ENCODE measurements at regions not wholly inside any gene's neighbourhood (a gene's known extent, or its start where the extent isn't known, plus 50 kb on each side); places are given as distances from the start of the nearest gene placed in this dataset.

- H3K27me3 Mint-ChIP-seq (ENCODE audit: unreplicated experiment) = peaks cover under 1% of the 10 kb centered on the region
- no peaks in the 10 kb centered on the region for H3K36me3 Mint-ChIP-seq (ENCODE audit: low read depth, unreplicated experiment)
- DNase-seq (ENCODE audit: low spot score) = no peak
- H3K4me1 Mint-ChIP-seq (ENCODE audit: unreplicated experiment) = peaks cover under 1% of the 10 kb centered on the region
- no peak overlapping the region for H3K27ac Mint-ChIP-seq (ENCODE audit: unreplicated experiment)
- no peak overlapping the region for H3K4me3 Mint-ChIP-seq (ENCODE audit: unreplicated experiment)
- H3K9me3 Mint-ChIP-seq (ENCODE audit: unreplicated experiment) = peaks cover 4% of the 10 kb centered on the region
- no peak for TF ChIP-seq CTCF (IDR thresholded peaks at IDR 0.05; ENCODE audit: unreplicated experiment)
Measured at GRCh38 chr2:106719222-106719621, 166.7 kb downstream of the ST6GAL2 start.

DNA sequence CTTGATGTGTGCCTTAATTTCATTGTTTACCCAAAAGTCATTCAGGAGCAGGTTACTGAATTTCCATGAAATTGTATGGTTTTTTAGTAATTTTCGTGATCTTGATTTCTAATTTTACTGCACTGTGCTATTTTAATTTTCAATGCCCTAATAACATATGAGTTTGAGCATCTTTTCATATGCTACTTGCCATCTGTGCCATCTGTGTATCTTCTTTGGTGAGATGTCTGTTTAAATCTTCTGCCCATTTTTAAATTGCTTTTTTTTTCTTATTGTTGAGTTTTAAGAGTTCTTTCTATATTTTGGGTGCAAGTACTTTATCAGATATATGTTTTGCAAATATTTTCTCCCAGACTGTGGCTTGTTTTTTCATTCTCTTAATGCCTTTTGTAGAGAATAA, 165.9 kb downstream of the ST6GAL2 start:
- H3K9me3 Mint-ChIP-seq (ENCODE audit: unreplicated experiment) = no peaks in the 10 kb centered on the region
- no peak overlapping the region for H3K4me3 Mint-ChIP-seq (ENCODE audit: unreplicated experiment)
- no peak overlapping the region for H3K27ac Mint-ChIP-seq (ENCODE audit: unreplicated experiment)
- no peaks in the 10 kb centered on the region for H3K36me3 Mint-ChIP-seq (ENCODE audit: low read depth, unreplicated experiment)
- H3K27me3 Mint-ChIP-seq (ENCODE audit: unreplicated experiment) = peaks cover 2% of the 10 kb centered on the region
- no peak for TF ChIP-seq CTCF (IDR thresholded peaks at IDR 0.05; ENCODE audit: unreplicated experiment)
- DNase-seq (ENCODE audit: low spot score) = no peak
- H3K4me1 Mint-ChIP-seq (ENCODE audit: unreplicated experiment) = peaks cover 4% of the 10 kb centered on the region

DNA sequence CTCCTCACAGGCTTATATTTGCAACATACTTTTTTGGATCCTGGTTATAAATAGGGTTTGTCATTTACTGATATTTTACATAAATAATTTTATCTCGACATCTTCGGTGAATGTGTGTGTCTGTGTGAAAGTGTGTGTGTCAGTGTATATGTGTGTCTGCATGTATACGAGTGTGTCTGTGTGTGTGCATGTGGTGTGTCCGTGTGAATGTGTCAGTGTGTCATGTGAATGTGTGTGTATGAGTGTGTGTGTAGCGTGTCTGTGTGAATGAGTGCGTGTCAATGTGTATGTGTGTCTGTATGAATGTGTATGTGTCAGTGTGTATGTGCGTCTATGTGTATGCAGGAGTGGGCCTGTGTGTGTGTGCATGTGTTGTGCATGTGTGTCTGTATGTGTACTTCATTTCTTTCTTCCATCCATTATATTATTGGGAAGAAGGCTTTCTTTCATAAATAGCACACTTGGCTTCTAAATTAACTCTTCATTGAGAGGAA, 161.6 kb downstream of the ST6GAL2 start:
- no peaks in the 10 kb centered on the region for H3K36me3 Mint-ChIP-seq (ENCODE audit: low read depth, unreplicated experiment)
- H3K4me3 Mint-ChIP-seq (ENCODE audit: unreplicated experiment) = no peak overlapping the region
- no peak for TF ChIP-seq CTCF (IDR thresholded peaks at IDR 0.05; ENCODE audit: unreplicated experiment)
- DNase-seq (ENCODE audit: low spot score) = no peak
- H3K9me3 Mint-ChIP-seq (ENCODE audit: unreplicated experiment) = no peaks in the 10 kb centered on the region
- H3K27ac Mint-ChIP-seq (ENCODE audit: unreplicated experiment) = no peak overlapping the region
- peaks cover 3% of the 10 kb centered on the region for H3K27me3 Mint-ChIP-seq (ENCODE audit: unreplicated experiment)
- H3K4me1 Mint-ChIP-seq (ENCODE audit: unreplicated experiment) = peaks cover 4% of the 10 kb centered on the region

DNA sequence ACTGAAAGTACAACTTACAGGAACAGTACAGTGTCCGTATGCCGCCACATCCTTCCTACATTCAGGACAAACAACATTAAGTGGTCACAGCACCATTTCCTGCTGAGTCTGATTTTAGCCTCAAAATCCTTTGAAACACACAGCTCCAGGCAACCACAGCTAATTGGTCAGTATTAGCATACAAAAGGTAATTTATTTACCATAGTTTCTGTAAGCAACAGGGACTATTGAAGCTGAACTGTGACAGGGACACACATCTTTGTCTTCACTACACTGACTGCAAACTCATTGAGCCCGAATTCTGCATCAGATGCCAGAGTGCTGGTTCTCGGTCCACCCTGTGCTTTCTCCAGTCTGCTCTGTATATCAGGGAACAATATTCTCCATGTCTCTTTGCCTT, 151.8 kb downstream of the ST6GAL2 start:
- H3K9me3 Mint-ChIP-seq (ENCODE audit: unreplicated experiment) = no peaks in the 10 kb centered on the region
- peaks cover 4% of the 10 kb centered on the region for H3K36me3 Mint-ChIP-seq (ENCODE audit: low read depth, unreplicated experiment)

DNA sequence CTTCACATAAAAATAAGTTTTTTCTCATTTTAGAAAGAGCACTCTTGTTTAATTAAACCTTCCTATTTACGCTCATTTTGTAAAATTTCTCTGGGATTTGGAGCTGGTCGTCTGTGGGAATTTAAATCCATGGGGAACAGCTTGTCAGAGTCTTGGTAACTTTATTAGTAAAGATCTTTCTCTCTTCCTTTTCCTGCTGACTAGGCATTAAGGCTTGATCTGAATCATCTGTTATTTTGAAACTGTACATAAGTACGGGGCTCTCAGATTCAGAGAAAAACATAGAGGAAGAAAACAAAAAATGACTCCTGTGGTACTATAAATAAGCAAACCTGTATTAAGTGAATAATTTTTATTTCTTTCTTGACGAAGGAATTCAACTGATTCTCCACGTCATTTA, 150.2 kb downstream of the ST6GAL2 start:
- Mint-ChIP-seq H3K9me3 (ENCODE audit: unreplicated experiment) (no peaks in the 10 kb centered on the region), H3K36me3 (ENCODE audit: low read depth, unreplicated experiment) (peaks cover 4% of the 10 kb centered on the region), H3K27me3 (ENCODE audit: unreplicated experiment) (peaks cover 1% of the 10 kb centered on the region), H3K27ac (ENCODE audit: unreplicated experiment) (no peak overlapping the region), H3K4me1 (ENCODE audit: unreplicated experiment) (peaks cover 12% of the 10 kb centered on the region), H3K4me3 (ENCODE audit: unreplicated experiment) (no peak overlapping the region)
- TF ChIP-seq CTCF (IDR thresholded peaks at IDR 0.05; ENCODE audit: unreplicated experiment) = no peak
- no peak for DNase-seq (ENCODE audit: low spot score)

More for the DNA sequence above, 151.8 kb downstream of the ST6GAL2 start:
- Mint-ChIP-seq H3K4me1 (ENCODE audit: unreplicated experiment) (peaks cover 12% of the 10 kb centered on the region), H3K4me3 (ENCODE audit: unreplicated experiment) (no peak overlapping the region), H3K27me3 (ENCODE audit: unreplicated experiment) (peaks cover 1% of the 10 kb centered on the region), H3K27ac (ENCODE audit: unreplicated experiment) (no peak overlapping the region)
- TF ChIP-seq CTCF (IDR thresholded peaks at IDR 0.05; ENCODE audit: unreplicated experiment) = no peak
- DNase-seq (ENCODE audit: low spot score) = no peak

Measured in endothelial cell (in vitro differentiated cells).